Osteocyte (in vitro differentiated cells): ENCODE measurements at regions not wholly inside any gene's neighbourhood (a gene's known extent, or its start where the extent isn't known, plus 50 kb on each side); places are given as distances from the start of the nearest gene placed in this dataset.
"Not testable (repeated sequence)": the region's sequence is repeated elsewhere in the genome, so short reads cannot be mapped to it uniquely, and the experiment has no call there.

Source experiments
- DNase-seq: peaks from one replicate; pipeline ENCODE4 v3.0.0; 2021; ENCODE audit warnings: mixed read lengths; ENCODE audit not compliant: unreplicated experiment; ENCODE audit errors: extremely low spot score
- H3K27ac Mint-ChIP-seq: one replicate; pipeline ENCODE4 v1.8.0; 2021; ENCODE audit warnings: mild to moderate bottlenecking, mixed read lengths; ENCODE audit not compliant: unreplicated experiment
- H3K27me3 Mint-ChIP-seq: one replicate; pipeline ENCODE4 v1.8.0; 2021; ENCODE audit warnings: mixed read lengths; ENCODE audit not compliant: unreplicated experiment
- H3K36me3 Mint-ChIP-seq: one replicate; pipeline ENCODE4 v1.8.0; 2021; ENCODE audit warnings: mixed read lengths; ENCODE audit not compliant: unreplicated experiment
- H3K4me1 Mint-ChIP-seq: one replicate; pipeline ENCODE4 v1.8.0; 2021; ENCODE audit warnings: mixed read lengths; ENCODE audit not compliant: unreplicated experiment
- H3K4me3 Mint-ChIP-seq: one replicate; pipeline ENCODE4 v1.8.0; 2021; ENCODE audit warnings: mild to moderate bottlenecking, moderate library complexity, mixed read lengths; ENCODE audit not compliant: unreplicated experiment
- H3K9me3 Mint-ChIP-seq: one replicate; pipeline ENCODE4 v1.8.0; 2021; ENCODE audit warnings: mixed read lengths; ENCODE audit not compliant: unreplicated experiment
- CTCF ChIP-seq: fragments of 200-600 bp; sonication (generic); IDR thresholded peaks from 2 replicates; pipeline ENCODE4 v1.5.0; 2021; ENCODE audit warnings: antibody characterized with exemption, mild to moderate bottlenecking, moderate library complexity

- Mint-ChIP-seq H3K4me1 (peaks cover 8% of the 10 kb centered on the region), H3K4me3 (no peak overlapping the region), H3K27ac (no peak overlapping the region), H3K9me3 (no peaks in the 10 kb centered on the region), H3K36me3 (no peaks in the 10 kb centered on the region), H3K27me3 (peaks cover 2% of the 10 kb centered on the region)
- DNase-seq = no peak
- TF ChIP-seq CTCF = no peak
Observed at GRCh38 chr9:31034311-31034710, 1350.1 kb upstream of the ACO1 start.

- TF ChIP-seq CTCF = no peak
- Mint-ChIP-seq H3K4me1 (no peaks in the 10 kb centered on the region), H3K36me3 (no peaks in the 10 kb centered on the region), H3K27me3 (peaks cover 2% of the 10 kb centered on the region), H3K9me3 (no peaks in the 10 kb centered on the region), H3K27ac (no peak overlapping the region), H3K4me3 (no peak overlapping the region)
- no peak for DNase-seq
Observed at GRCh38 chr9:31040564-31040963, 1343.9 kb upstream of the ACO1 start.

GRCh38 chr9:31045810-31046209, 1338.6 kb upstream of the ACO1 start:
- DNase-seq = no peak
- Mint-ChIP-seq H3K4me3 (no peak overlapping the region), H3K27ac (no peak overlapping the region), H3K27me3 (peaks cover 2% of the 10 kb centered on the region), H3K4me1 (no peaks in the 10 kb centered on the region), H3K9me3 (no peaks in the 10 kb centered on the region), H3K36me3 (no peaks in the 10 kb centered on the region)
- no peak for TF ChIP-seq CTCF

DNA sequence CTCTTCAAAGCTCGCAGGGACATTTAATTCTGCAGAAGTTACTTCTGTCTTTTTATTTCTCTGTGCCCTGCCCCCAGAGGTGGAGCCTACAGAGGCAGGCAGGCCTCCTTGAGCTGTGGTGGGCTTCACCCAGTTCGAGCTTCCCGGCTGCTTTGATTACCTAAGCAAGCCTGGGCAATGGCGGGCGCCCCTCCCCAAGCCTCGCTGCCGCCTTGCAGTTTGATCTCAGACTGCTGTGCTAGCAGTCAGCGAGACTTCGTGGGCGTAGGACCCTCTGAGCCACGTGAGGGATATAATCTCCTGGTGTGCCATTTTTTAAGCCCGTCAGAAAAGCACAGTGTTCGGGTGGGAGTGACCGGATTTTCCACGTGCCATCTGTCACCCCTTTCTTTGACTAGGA, 1322.9 kb upstream of the ACO1 start:
- not testable (repeated sequence) for H3K9me3 Mint-ChIP-seq, DNase-seq, H3K4me1 Mint-ChIP-seq, H3K27ac Mint-ChIP-seq, H3K4me3 Mint-ChIP-seq, H3K36me3 Mint-ChIP-seq, H3K27me3 Mint-ChIP-seq

DNA sequence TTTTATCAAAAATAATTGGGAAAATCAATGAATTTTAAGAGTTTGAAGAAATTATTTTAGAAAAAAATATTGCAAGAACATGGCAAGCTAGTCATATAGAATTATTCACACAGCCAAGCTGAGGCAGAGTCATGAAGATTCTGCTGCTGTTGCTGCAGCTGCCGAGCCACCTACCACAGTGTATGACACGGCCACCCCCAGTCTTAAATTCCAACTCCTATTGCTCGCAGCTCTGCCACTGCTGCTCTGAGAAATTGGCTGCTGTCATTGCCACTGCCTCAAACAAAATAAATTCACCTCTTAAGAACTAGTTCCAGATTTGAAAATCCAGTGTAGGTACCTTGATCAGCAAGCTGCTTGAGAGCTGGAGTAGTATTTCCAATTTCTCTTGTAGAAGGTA, 1318.8 kb upstream of the ACO1 start:
- DNase-seq = no peak
- Mint-ChIP-seq H3K27ac (no peak overlapping the region), H3K27me3 (no peaks in the 10 kb centered on the region), H3K4me1 (no peaks in the 10 kb centered on the region), H3K4me3 (no peak overlapping the region), H3K9me3 (no peaks in the 10 kb centered on the region), H3K36me3 (no peaks in the 10 kb centered on the region)
- TF ChIP-seq CTCF = no peak

GRCh38 chr9:31067418-31067817, 1317.0 kb upstream of the ACO1 start:
- H3K36me3 Mint-ChIP-seq = no peaks in the 10 kb centered on the region
- H3K4me3 Mint-ChIP-seq = no peak overlapping the region
- no peaks in the 10 kb centered on the region for H3K4me1 Mint-ChIP-seq
- H3K27me3 Mint-ChIP-seq = no peaks in the 10 kb centered on the region
- peaks cover 4% of the 10 kb centered on the region for H3K9me3 Mint-ChIP-seq
- TF ChIP-seq CTCF = no peak
- no peak for DNase-seq
- H3K27ac Mint-ChIP-seq = no peak overlapping the region
